Caco-2 (cell line): ENCODE measurements at regions not wholly inside any gene's neighbourhood (a gene's known extent, or its start where the extent isn't known, plus 50 kb on each side); places are given as distances from the start of the nearest gene placed in this dataset.

Experiments used
- BruUV-seq: library from RNA; stranded (reverse); fragments of 400-500 nt; replicated peaks from 2 replicates; lab custom pipeline; 2021; lab: Mats Ljungman, UMichigan
- CTCF ChIA-PET: fragments of 300-600 bp; sonication (Branson Sonifier 250); formaldehyde crosslinking; loops from one replicate; lab custom pipeline; 2022; ENCODE audit warnings: antibody characterized with exemption; lab: Charles Lee
- POLR2A ChIA-PET: fragments of 300-600 bp; sonication (Branson Sonifier 250); formaldehyde crosslinking; loops from one replicate; lab custom pipeline; 2022; ENCODE audit warnings: antibody characterized with exemption; lab: Charles Lee
- DNase-seq, 2 experiments: peaks; one replicate each; pipeline versions ENCODE4 v3.0.0 to v3.0.0-alpha.2; 2020 to 2022
- H3K27me3 ChIP-seq: replicated peaks from 2 replicates; pipeline ENCODE4 v1.6.0; 2011; ENCODE audit warnings: low read length; ENCODE audit not compliant: control insufficient read depth, insufficient read depth
- H3K36me3 ChIP-seq: 2 replicates; pipeline ENCODE4 v1.5.1; 2011; ENCODE audit warnings: low read length; ENCODE audit not compliant: control insufficient read depth, insufficient read depth
- H3K4me1 ChIP-seq: fragments of 250-450 bp; sonication (Bioruptor Pico); 2 replicates; pipeline ENCODE4 v1.5.1; 2020; ENCODE audit warnings: mild to moderate bottlenecking
- H3K4me3 ChIP-seq: 2 replicates; pipeline ENCODE4 v1.5.1; 2011; ENCODE audit warnings: low read depth, mild to moderate bottlenecking, control low read depth, low read length
- H3K9me3 ChIP-seq: fragments of 250-450 bp; sonication (Bioruptor Pico); 2 replicates; pipeline ENCODE4 v1.5.1; 2020; ENCODE audit warnings: mild to moderate bottlenecking, moderate library complexity
- H3K27ac Mint-ChIP-seq: one replicate; pipeline ENCODE4 v1.8.0; 2022; ENCODE audit warnings: mixed read lengths; ENCODE audit not compliant: unreplicated experiment
- H3K27me3 Mint-ChIP-seq: one replicate; pipeline ENCODE4 v1.8.0; 2022; ENCODE audit warnings: mixed read lengths; ENCODE audit not compliant: insufficient read depth, unreplicated experiment
- H3K36me3 Mint-ChIP-seq: one replicate; pipeline ENCODE4 v1.8.0; 2022; ENCODE audit warnings: mild to moderate bottlenecking, mixed read lengths; ENCODE audit not compliant: insufficient read depth, unreplicated experiment
- H3K4me1 Mint-ChIP-seq: one replicate; pipeline ENCODE4 v1.8.0; 2022; ENCODE audit warnings: low read depth, mixed read lengths; ENCODE audit not compliant: unreplicated experiment
- H3K4me3 Mint-ChIP-seq: one replicate; pipeline ENCODE4 v1.8.0; 2022; ENCODE audit warnings: mild to moderate bottlenecking, moderate library complexity, mixed read lengths; ENCODE audit not compliant: unreplicated experiment
- H3K9me3 Mint-ChIP-seq: one replicate; pipeline ENCODE4 v1.8.0; 2022; ENCODE audit warnings: mixed read lengths; ENCODE audit not compliant: unreplicated experiment
- CTCF ChIP-seq, 2 experiments: fragments of 200-600 bp in 1 of 2; IDR thresholded peaks; 1 replicate in 1 of 2; 2 replicates in 1 of 2; pipeline versions ENCODE4 v1.5.1 to v1.8.0; 2011 to 2022; ENCODE audit warnings: antibody characterized with exemption in 1 of 2, control low read depth in 1 of 2, inconsistent platforms in 1 of 2, low read depth in 1 of 2, low read length in 1 of 2, mild to moderate bottlenecking in 1 of 2, moderate library complexity in 1 of 2; ENCODE audit not compliant: insufficient read depth in 1 of 2, severe bottlenecking in 1 of 2, unreplicated experiment in 1 of 2
- intact Hi-C: fragments of 100-400 bp; cut with micrococcal nuclease; formaldehyde crosslinking; loops from one replicate; pipeline ENCODE4 v1.10.0; 2022; ENCODE audit not compliant: unreplicated experiment

- H3K4me3 Mint-ChIP-seq = no peak overlapping the region
- no peaks in the 10 kb centered on the region for H3K4me1 ChIP-seq
- no peaks in the 10 kb centered on the region for H3K36me3 Mint-ChIP-seq
- CTCF ChIA-PET = no interaction called here
- no peak for DNase-seq
- H3K36me3 ChIP-seq = no peaks in the 10 kb centered on the region
- H3K9me3 Mint-ChIP-seq = no peaks in the 10 kb centered on the region
- H3K4me3 ChIP-seq = no peak overlapping the region
- POLR2A ChIA-PET = no interaction called here
- H3K27me3 ChIP-seq = no peaks in the 10 kb centered on the region
- no peaks in the 10 kb centered on the region for H3K4me1 Mint-ChIP-seq
- no peak overlapping the region for H3K27ac Mint-ChIP-seq
- H3K27me3 Mint-ChIP-seq = no peaks in the 10 kb centered on the region
- no peaks in the 10 kb centered on the region for H3K9me3 ChIP-seq
- TF ChIP-seq CTCF (IDR thresholded peaks at IDR 0.05; ENCODE audit: insufficient read depth in 1 of 2, low read depth in 1 of 2, low read length in 1 of 2, severe bottlenecking in 1 of 2, unreplicated experiment in 1 of 2) = no peak
- intact Hi-C loops = loop anchor here (2.0 kb wide), 1 partner anchor 123 kb away; no protein-coding TSS in a partner anchor
- no TSS peak for BruUV-seq
Measured at GRCh38 chr4:188903986-188904385, 764.7 kb downstream of the TRIML1 start.

DNA sequence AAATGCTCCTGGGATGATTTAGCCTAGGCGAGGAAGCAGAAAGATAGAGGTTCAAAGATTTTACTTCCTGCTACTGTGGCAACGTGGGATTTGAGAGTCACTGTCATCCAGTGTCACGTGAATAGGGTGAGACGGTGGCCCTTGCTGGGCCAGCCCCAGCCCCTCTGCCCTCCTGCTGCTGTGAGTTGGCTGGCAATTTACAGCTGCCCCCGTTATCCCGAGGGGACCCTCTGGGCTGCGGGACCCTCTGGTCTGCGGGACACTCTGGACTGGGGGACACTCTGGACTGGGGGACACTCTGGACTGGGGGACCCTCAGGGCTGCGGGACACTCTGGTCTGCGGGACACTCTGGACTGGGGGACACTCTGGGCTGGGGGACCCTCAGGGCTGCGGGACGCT, 765.4 kb downstream of the TRIML1 start:
- H3K36me3 Mint-ChIP-seq = no peaks in the 10 kb centered on the region

GRCh38 chr4:188905248-188905647, 766.0 kb downstream of the TRIML1 start:
- H3K4me1 ChIP-seq = no peaks in the 10 kb centered on the region
- no peaks in the 10 kb centered on the region for H3K27me3 ChIP-seq
- no TSS peak for BruUV-seq
- TF ChIP-seq CTCF (IDR thresholded peaks at IDR 0.05; ENCODE audit: insufficient read depth in 1 of 2, low read depth in 1 of 2, low read length in 1 of 2, severe bottlenecking in 1 of 2, unreplicated experiment in 1 of 2) = no peak
- no peaks in the 10 kb centered on the region for H3K4me1 Mint-ChIP-seq
- CTCF ChIA-PET = no interaction called here
- POLR2A ChIA-PET = no interaction called here
- H3K4me3 ChIP-seq = no peak overlapping the region
- H3K36me3 ChIP-seq = no peaks in the 10 kb centered on the region
- H3K36me3 Mint-ChIP-seq = no peaks in the 10 kb centered on the region
- no peak overlapping the region for H3K4me3 Mint-ChIP-seq
- no peaks in the 10 kb centered on the region for H3K27me3 Mint-ChIP-seq
- H3K27ac Mint-ChIP-seq = no peak overlapping the region
- intact Hi-C loops = loop anchor here (2.0 kb wide), 1 partner anchor 124 kb away; no protein-coding TSS in a partner anchor
- DNase-seq = no peak
- no peaks in the 10 kb centered on the region for H3K9me3 ChIP-seq
- no peaks in the 10 kb centered on the region for H3K9me3 Mint-ChIP-seq

More for the DNA sequence above, 765.4 kb downstream of the TRIML1 start:
- H3K9me3 ChIP-seq = no peaks in the 10 kb centered on the region
- no peaks in the 10 kb centered on the region for H3K27me3 ChIP-seq
- Mint-ChIP-seq H3K27ac (no peak overlapping the region), H3K27me3 (no peaks in the 10 kb centered on the region), H3K4me1 (no peaks in the 10 kb centered on the region), H3K9me3 (no peaks in the 10 kb centered on the region), H3K4me3 (no peak overlapping the region)
- POLR2A ChIA-PET = no interaction called here
- CTCF ChIA-PET = no interaction called here
- no peak overlapping the region for H3K4me3 ChIP-seq
- no peaks in the 10 kb centered on the region for H3K4me1 ChIP-seq
- no peak for DNase-seq
- BruUV-seq = no TSS peak
- intact Hi-C loops = loop anchor here (2.0 kb wide), 1 partner anchor 124 kb away; no protein-coding TSS in a partner anchor
- no peak for TF ChIP-seq CTCF (IDR thresholded peaks at IDR 0.05; ENCODE audit: insufficient read depth in 1 of 2, low read depth in 1 of 2, low read length in 1 of 2, severe bottlenecking in 1 of 2, unreplicated experiment in 1 of 2)
- H3K36me3 ChIP-seq = no peaks in the 10 kb centered on the region
